ENCODE measurements at regions not wholly inside any gene's neighbourhood (a gene's known extent, or its start where the extent isn't known, plus 50 kb on each side); places are given as distances from the start of the nearest gene placed in this dataset.

DNA sequence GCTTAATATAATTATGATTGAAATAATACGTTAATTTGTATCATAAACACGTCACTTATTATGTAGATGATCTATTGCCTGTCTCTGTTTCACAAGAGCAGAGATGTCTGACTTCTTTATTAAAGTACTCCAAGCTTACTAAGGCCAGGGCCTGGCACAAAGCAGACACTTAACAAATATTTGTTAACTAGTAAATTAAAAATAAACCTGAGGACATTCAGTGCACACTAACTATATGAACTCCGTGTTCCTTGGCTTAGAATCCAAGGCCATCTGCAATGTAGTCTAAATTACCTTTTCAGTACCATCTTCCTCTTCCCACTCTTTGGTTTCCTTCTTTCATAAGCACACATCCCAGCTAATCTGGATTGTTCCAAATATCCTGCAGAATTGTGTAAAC is 210.8 kb upstream of the SOX9 start:
- DNase-seq, result no peak

DNA sequence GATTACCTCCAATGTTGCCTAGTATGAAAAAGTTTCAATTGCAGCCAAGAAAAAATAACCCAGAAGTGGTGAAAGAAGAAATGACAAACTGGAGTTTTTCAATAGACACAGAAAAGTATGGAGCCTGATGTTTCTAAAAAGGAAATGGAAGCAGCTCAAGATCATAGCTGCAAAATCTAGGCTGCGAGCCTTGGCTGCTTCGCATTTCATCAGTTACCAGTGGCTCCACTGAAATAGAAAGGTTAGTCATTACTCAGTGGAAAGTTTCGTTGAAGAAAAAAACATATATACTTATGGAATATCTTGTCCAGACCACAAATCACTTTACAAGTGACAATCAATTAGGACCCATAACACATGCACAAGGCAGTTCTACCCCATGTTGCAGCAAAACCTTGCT is 206.8 kb upstream of the SOX9 start:
- no peak for DNase-seq

DNA sequence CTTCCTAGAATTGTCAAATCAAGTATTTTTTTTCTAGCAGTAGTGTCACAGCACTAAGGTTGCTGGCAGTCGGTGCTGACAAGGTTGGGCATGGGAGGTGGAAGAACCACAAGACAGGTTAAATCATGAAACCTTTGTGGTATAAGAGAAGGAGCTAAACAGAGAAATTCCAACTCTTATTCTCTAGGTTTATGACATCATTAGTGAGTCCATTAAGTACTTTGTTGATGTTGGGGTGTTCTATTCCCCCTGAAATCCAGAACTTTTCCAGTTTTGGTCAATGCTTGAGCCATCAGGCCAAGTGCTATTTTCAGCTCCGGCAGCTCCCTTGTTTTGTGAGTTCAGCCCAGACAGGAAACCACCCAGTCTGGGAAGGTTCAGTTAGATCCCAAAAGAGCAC is 206.0 kb upstream of the SOX9 start:
- DNase-seq, result no peak

DNA sequence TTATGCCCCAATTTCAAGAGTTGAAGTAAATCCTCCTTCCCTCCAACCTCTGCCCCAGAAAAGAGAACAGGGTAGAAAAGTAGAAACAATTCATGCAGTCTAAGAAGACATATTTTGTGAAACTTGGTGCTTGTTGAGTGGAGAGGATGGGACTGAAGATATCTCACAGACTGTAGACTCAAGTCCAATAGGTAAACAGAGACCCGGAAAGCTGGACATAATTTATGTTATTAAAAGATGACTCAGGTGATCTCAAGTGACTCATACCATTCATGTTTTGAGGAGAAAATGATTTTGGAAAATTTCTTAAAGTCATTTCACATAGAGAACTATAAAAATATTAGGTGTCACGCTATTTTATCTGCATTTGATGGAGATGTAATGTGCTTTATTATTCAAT is 203.1 kb upstream of the SOX9 start:
- no peak for DNase-seq

DNA sequence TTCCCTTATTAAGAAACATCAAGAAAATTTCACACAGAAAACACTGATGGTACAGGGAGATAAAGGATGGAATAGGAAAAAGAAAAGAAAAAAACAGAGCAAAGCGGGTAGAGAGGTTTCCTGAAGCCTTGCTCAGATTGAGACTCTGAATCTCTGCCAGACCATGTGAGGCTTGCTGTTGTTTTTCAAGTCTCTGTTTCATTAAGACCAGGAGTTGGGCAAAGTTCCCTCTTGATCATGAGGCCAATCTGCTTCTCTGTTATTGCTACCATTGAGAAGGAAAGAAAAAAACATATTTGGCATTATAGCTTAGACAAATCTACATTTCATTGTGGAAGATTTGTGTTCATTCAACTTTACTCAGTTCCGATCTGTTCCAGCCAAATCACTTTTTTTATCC is 201.6 kb upstream of the SOX9 start:
- no peak for DNase-seq

DNA sequence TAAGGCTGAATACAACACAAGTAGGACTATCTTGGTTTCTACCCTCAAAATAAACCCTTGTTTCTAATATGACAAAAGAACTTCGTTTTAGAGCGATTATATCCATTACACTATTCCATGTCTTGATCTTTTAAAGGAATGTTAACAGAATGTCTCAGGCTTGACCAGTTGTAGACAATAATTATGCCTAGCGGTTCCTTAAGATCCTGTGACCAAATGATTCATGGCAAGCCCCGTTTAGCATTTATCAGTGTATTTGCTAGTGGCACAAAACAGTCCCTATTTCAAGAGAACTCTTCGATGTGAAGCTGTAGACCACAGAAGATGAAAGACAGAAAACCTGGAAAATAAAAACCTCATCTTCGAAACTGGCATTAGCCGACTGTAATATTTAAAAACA is 200.9 kb upstream of the SOX9 start:
- no peak for DNase-seq

DNA sequence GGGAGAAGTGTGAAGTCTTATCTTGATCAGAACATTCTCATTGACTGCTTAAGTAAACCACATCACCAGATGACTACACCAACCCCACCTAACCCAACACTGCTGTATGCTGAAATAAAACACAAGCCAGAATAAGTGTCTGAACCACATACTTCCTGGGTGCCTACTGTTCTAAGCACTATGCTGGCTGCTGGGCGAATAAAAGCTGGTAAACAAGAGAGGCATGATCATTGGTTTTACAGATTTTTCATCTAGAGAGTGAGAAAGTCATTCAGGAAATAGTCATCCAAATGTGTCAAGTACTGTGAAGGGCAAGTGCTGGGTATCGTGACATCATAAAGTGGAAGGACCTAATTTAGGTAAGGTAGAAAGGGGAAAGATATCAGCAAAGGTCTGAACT is 199.0 kb upstream of the SOX9 start:
- DNase-seq, result no peak

DNA sequence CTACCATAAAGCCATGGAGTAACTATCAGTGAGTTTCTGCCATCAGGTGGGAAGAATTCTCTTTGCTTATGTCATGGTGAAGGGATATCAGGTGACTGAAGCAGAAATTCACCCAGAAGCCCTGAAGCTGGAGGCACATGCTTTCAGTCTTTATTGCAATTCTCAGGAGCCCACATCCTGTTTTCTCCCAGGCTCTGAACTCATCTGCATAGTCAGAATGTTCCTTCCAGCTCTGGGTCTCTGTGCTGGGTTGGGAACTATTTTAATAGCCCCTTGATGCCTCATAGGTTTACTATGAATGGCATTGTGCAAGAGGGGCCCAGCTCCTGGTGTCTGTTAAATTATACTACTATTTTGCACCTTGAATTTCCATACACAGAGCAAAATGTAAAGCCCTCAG is 198.4 kb upstream of the SOX9 start:
- no peak for DNase-seq

DNA sequence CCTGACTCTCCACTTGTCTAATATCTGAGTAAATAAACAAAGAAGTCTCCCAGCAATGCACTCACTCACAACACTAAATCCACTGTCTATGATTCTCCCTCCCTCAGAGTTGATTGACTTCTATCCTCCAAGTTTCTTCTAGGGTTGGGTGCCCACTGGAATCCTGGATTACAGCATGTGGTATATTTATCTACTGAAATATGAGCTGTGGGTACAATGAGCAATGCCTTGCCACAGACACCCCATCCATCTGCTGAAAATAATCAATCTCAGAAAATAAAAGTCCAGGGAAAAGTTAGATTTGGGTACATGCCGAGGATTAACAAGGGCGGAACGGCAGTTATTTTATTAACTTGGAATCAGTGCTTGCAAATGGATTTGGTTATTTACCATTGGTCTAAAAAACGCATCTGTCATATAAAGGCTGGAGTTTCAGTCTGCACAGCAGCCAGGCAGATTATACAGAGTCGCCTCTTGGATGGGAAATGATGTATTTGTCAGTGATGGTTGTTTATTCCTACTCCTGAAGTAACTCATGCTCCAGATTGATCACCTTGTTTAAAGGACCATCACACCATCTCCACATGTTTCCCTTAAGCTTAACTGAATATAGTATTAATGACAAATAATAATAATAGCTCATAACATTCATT is 193.9 kb upstream of the SOX9 start:
- no peak for DNase-seq

DNA sequence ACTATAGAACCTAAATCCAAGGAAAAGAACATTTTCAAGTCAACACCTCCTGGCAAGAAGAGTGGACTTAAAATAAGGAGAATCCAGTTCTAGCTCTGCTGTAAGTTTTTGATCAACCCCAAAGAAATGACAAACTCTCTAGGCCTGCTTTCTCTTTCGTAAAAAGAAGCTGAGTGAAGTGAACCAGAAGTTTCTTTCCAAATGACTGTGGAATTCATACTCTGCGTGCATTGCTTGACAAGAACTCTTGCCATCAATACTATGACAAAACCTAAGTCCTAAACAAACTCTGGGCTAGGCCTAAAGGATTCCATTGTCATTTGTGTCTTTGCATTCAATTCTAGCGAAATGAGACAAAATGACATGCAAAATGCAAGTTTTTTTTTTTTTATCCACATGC is 187.5 kb upstream of the SOX9 start:
- no peak for DNase-seq

DNA sequence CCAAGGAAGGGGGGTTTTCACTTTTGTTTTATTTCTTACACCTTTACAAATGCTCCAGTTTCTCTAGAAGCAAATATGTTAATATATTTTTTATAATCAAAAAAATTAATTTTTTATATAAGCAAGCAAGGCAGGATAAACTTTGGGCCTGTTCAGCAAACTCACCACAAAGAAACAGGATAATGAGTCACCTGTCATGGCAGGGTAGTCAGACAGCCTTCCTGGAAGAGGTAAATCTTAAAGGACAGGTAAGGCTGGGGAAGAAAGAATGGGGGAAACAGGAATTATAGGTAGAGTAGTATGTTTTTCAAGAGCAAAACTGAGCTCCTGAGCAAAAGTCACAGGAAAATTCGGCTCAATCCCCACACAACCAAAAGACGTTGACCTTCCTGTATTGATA is 186.3 kb upstream of the SOX9 start:
- DNase-seq, result no peak

DNA sequence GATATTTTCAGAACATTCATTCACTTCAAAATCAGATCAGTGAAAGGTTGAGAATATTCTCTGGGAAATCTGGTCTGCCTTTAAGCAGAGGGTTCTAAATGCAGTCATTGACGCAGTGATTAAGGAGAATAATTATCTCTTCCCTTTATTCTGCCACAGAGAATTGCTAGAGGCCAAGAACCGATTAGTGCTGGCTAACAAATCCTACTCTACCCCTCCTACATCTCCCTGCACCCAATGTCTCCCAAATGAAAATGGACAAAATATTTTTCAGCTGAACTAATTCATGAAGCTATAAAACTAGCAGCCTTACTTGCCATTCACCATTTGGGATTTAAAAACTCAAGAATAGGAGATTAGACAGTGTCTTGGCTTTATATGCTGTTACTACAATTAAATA is 185.5 kb upstream of the SOX9 start:
- no peak for DNase-seq

DNA sequence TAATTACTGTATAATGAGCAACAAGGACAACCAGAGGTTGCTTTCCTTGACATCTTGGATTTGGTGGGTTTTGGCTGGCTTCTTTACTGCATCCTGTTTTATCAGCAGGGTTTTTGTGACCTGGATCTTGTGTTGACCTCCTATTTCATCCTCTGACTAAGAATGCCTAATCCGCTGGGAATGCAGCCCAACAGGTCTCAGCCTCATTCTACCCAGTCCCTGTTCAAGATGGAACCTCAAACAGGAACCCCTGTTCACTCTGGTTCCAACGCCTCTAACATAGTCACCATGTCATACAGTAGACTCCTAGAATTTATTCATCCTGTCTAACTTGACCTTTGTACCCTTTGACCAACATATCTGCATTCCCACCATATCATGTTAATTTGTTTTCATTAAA is 183.8 kb upstream of the SOX9 start:
- no peak for DNase-seq

DNA sequence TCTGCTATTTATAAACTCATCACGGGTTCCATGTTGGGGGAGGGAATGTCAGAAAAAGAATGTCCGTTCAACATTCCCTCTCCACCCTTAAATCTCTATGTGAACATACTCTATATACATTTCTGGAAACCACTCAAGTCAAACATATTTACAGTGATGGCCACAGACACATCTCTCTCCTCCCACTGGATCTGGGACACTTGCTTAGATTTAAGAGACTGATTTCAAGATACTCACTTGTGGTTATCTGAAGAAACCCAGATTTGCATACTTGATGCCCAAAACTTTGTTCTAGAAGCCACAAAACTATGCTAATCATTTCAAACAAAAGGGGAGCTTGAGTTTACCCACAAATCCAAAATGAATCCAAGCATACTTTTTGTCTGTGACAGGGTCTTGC is 182.9 kb upstream of the SOX9 start:
- no peak for DNase-seq

DNA sequence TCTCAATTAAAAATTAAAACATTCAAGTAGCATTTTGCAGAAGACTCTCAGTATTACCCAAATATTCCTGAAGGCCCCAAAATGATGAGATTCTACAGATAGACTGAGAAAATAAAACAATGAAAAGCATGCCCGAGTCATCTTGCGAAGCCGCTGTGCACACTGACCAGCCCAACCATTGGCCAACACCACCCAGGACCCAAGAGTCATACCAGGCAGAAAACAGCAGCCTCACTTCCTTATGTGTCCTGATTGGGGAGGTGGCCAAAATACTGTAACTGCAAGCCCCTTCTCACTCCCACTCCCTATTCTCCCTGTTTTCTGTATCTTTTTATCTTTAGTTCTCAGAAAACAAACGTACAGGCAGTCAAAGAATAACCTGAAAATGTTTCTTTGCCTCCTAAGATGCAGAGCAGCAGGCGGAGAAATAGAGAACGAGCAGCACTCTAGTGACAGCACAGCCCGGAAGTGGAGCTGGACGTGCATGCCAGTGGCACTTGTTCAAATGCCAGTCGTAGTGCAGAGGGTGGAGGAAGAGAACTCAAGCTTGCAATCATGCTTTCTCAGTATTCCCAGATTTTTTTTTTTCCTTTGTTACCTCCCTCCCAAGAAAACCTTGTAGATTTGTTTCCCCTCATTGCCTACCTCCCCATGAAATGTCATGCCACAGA is 182.3 kb upstream of the SOX9 start:
- DNase-seq, result no peak

DNA sequence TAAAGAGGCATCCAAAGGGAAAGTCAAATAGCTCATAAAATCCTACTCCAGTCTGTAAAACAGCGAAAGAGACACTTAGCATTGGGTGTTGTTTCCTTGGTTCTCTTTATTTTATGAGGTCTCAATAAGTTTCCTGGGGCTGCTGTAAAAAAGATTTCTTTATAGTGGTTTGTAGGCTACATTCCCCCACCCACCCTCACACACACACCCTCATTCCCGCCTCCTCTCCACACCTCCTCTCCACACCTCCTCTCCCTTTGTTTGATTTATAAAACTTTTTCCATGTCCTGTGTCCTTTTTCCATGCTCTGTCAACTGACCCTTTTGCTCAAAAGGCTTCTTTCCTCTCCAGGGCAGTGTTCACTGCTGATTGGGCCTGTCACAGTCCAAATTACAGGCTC is 178.9 kb upstream of the SOX9 start:
- DNase-seq, result no peak

DNA sequence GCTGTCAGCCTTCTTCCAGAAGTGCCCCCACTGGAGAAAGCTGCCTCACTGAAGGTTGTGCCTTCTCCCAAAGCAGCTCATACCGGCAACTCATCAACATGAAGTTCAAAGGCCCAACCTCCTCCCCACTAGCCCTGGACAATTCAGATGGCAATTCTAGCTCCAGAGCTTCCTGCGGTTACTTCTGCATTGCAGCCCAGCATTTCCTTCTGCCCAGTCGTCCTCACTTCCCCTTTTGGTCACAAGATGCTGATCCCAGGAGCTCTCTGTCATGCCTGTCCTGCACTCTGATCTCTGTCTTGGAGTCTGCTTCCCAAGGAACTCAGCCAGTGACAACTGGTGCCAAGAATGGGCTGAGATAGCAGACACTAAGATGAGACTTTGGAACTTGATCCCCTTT is 178.2 kb upstream of the SOX9 start:
- DNase-seq, result no peak

DNA sequence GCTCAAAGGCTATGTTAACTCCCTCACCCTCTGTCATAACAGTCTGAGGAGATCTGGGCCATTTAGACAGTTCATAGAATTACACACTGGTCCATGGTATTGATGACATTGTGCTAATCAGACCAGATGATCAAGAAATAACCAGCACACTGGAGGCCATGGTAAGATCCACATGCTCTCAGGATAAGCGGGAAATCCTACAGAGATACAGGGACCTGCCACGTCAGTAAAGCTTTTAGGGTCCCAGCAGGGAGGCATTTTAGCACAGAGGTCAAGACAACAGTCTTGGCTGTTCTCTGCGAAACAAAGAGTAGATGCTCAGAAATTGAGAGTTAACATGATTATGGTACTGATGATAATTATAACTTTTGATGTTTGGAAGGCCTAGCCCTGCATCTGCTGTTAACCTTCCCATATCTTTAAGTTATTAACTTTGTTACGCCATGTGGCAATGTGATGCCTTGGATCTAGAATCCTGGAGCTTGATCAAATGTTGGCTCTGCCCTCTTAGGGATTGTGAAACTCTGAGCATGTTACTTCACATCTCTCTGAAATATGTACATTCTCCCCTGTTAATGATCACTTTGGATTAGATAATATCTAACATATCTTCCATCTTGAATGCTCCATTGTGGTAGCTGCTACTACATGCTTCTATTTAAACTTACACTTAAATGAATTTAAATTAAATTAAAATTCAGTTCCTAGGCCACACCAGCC is 172.0 kb upstream of the SOX9 start:
- no peak for DNase-seq

DNA sequence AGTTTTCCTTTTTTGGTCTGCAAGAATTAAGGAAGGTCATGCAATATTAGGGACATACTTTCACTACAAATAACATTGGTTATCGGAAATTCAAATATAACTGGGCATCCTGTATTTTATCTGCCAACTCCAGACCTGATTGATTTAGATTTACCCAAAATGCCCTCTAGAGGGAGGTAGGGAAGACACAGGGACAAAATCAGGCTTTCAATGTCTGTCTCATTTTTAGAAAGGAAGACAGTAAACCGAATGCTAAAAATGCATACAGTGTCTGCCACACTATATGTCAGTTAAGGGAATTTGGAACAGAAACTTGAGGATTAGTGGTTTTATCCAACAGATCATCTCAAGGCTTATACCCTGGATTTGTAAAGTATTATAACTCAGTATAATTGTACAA is 161.7 kb upstream of the SOX9 start:
- no peak for DNase-seq

DNA sequence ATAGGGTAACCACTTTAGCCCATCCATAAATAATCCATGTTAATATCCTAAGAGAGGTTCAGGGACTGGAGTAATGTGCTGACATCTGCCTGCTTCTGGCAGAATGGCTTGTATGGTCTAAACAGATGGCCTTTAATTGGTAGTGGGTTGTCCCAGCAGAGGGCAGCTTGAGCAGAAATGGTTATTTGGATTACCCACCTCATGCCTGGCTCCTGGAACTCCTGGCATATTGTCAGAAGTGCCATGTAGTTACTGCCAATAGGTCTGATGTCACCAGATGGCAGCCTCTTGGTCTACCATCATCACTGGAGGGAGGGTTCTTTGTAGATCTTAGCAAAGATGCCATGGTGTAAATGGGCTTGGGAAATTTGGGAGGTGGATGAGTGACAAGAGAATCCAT is 157.5 kb upstream of the SOX9 start:
- no peak for DNase-seq

DNA sequence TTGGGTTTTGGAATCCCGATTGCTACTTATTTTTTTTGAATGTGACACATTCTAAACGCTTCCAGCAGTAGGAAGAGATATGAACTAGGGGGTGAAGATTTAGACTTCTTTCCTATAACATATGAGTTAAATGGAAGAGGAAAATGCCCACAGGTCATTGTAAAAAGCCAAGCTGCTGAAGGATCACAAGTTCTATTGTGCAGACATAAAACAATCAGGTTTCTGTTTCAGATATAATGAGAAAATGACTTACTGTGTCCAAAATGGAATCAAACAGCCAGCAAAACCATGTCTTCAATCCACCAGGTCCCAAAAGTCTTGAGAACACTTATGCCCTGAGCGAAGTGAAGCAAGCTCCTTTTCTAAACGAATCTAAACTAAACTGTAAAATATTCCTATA is 157.0 kb upstream of the SOX9 start:
- no peak for DNase-seq

DNA sequence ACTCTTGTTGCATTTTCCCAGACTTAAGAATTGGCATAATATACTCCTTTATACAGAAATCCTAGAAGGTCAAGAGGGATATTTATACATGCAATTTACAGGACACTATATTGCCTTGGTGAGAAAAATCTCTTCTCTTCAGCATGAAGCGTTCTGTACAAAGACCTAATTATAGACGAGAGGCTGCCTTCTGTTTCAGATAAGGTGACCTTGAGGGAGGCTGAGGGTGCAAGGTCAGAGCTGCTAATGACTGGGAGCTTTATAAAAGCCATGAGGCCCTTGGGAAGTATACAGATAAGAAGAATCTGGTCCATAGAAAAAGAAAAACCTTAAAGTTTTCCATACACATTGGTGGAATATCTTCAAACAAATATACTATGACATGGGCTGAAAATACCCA is 156.3 kb upstream of the SOX9 start:
- no peak for DNase-seq

DNA sequence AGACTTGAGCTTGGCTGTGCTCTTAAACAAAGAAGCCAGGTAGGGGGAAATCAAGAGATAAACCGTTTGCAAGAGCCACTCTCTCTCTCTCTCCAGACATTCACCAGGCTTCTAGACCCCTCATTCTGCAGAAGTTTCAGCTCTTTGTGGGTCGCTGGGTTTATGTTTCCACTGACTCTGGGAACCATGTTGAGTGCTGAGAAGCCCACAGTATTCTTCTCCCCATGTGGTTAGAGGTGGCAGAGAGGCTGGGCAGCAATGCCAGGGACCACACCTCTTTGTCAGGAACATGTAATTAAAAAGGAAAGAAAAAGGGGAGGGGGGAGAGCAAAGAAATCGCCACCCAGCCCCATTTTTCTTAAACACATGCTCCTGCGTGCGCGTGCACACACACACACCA is 154.8 kb upstream of the SOX9 start:
- no peak for DNase-seq

DNA sequence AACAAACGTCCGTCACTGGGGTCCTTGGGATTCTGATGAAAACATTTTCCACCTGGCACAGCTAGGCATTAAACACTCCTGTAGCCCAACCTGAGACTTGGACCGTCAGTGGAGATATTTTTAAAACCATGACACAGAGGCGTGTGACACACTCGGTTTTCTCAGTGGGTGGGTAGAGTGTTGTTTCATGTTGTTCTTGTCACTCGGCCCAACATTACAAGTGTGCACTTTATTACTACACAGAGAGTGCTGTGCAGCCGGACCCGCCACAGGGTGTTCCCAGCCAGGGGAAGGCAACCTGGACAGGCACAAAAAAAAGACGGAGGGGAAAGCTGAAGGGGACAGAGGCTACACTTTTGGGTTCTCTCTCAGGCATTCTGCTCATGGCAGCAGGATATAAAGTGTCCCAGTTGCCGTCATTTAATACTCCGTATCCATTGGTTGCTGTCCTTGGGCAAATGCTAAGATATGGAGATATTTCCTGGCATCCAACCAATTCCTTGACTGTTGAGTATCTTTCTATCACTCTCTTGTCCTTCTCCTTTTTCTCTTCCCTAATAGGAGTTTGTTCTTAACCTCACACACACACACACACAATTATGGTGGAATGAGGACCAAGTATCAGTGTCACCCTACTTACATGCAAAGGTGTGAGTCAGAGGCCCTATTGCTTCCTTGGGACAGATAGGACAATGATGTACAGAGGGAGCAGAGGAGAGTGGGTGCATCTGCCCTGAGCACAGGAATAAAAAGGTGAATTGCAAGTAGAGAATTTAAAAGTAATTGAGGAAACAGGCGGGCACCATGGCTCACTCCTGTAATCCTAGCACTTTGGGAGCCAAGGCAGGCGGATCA is 154.1 kb upstream of the SOX9 start:
- DNase-seq, result no peak
